IMR-90 (cell line): ENCODE measurements at regions not wholly inside any gene's neighbourhood (a gene's known extent, or its start where the extent isn't known, plus 50 kb on each side); places are given as distances from the start of the nearest gene placed in this dataset.

ENCODE experiments used
- ATAC-seq: fragments of 200-7000 bp; cut with Tn5 transposase; 2 replicates; pipeline ENCODE4 v1.9.1; 2020; ENCODE audit warnings: low read depth, mild to moderate bottlenecking, moderate library complexity
- BruUV-seq: library from RNA; stranded (reverse); fragments of 400-500 nt; replicated peaks from 2 replicates; lab custom pipeline; 2021; lab: Mats Ljungman, UMichigan
- CTCF ChIA-PET: fragments of 300-600 bp; formaldehyde crosslinking; extraction: SDS; loops from one replicate; lab custom pipeline; 2021; ENCODE audit warnings: antibody characterized with exemption; lab: Yijun Ruan, JAX
- POLR2A ChIA-PET: fragments of 300-600 bp; sonication (Branson Sonifier 250); formaldehyde crosslinking; loops from one replicate; lab custom pipeline; 2022; ENCODE audit warnings: antibody characterized with exemption; ENCODE audit not compliant: unreplicated experiment; lab: Charles Lee
- DNase-seq: peaks from one replicate; pipeline ENCODE4 v3.0.0; 2013
- H2AFZ ChIP-seq: replicated peaks from 2 replicates; pipeline ENCODE3; 2013; ENCODE audit warnings: low read length, mild to moderate bottlenecking; ENCODE audit not compliant: poor library complexity
- H2AK5ac ChIP-seq: 2 replicates; pipeline ENCODE4 v1.6.1; 2013; ENCODE audit warnings: low read depth, low read length, inconsistent platforms
- H2AK9ac ChIP-seq: replicated peaks from 2 replicates; pipeline ENCODE3; 2013; ENCODE audit warnings: mild to moderate bottlenecking, low read depth, low read length, moderate library complexity; ENCODE audit not compliant: poor library complexity
- H2BK120ac ChIP-seq: 2 replicates; pipeline ENCODE4 v1.6.1; 2013; ENCODE audit warnings: low read depth, low read length, inconsistent platforms
- H2BK15ac ChIP-seq: 3 replicates; pipeline ENCODE4 v1.6.1; 2013; ENCODE audit warnings: low read depth, low read length, inconsistent platforms
- H2BK20ac ChIP-seq: 2 replicates; pipeline ENCODE4 v1.6.1; 2013; ENCODE audit warnings: low read depth, mild to moderate bottlenecking, inconsistent platforms, low read length, moderate library complexity
- H2BK5ac ChIP-seq: 2 replicates; pipeline ENCODE4 v1.6.1; 2013; ENCODE audit warnings: mild to moderate bottlenecking, low read depth, low read length, inconsistent platforms; ENCODE audit not compliant: poor library complexity, severe bottlenecking
- H3K14ac ChIP-seq: replicated peaks from 2 replicates; pipeline ENCODE4 v1.6.1; 2013; ENCODE audit warnings: low read depth, low read length, inconsistent platforms
- H3K18ac ChIP-seq: 2 replicates; pipeline ENCODE4 v1.6.1; 2013; ENCODE audit warnings: low read depth, low read length, control low read depth
- H3K23ac ChIP-seq: 2 replicates; pipeline ENCODE4 v1.6.1; 2013; ENCODE audit warnings: low read depth, low read length, inconsistent platforms
- H3K27ac ChIP-seq: 2 replicates; pipeline ENCODE4 v1.5.1; 2013; ENCODE audit warnings: mild to moderate bottlenecking, control low read depth, low read length; ENCODE audit not compliant: insufficient read depth
- H3K27me3 ChIP-seq: 2 replicates; pipeline ENCODE4 v1.6.1; 2013; ENCODE audit warnings: low read length; ENCODE audit not compliant: control insufficient read depth, insufficient read depth
- H3K36me3 ChIP-seq: 2 replicates; pipeline ENCODE4 v1.6.1; 2013; ENCODE audit warnings: low read length, mixed read lengths; ENCODE audit not compliant: control insufficient read depth, insufficient read depth
- H3K4ac ChIP-seq: 2 replicates; pipeline ENCODE4 v1.6.1; 2013; ENCODE audit warnings: low read depth, low read length, inconsistent platforms
- H3K4me1 ChIP-seq: 2 replicates; pipeline ENCODE4 v1.6.1; 2013; ENCODE audit warnings: low read length, mixed read lengths; ENCODE audit not compliant: control insufficient read depth, insufficient read depth
- H3K4me2 ChIP-seq: 2 replicates; pipeline ENCODE4 v1.6.1; 2013; ENCODE audit warnings: low read depth, mild to moderate bottlenecking, control low read depth, low read length, moderate library complexity
- H3K4me3 ChIP-seq: 2 replicates; pipeline ENCODE4 v1.5.1; 2013; ENCODE audit warnings: low read depth, mild to moderate bottlenecking, control low read depth, low read length, moderate library complexity; ENCODE audit not compliant: insufficient read depth
- H3K56ac ChIP-seq: 2 replicates; pipeline ENCODE4 v1.6.1; 2013; ENCODE audit warnings: low read length, inconsistent platforms; ENCODE audit not compliant: insufficient read depth; ENCODE audit errors: extremely low read depth
- H3K79me1 ChIP-seq, 2 experiments: 2 replicates each; pipeline ENCODE4 v1.6.1; 2013; ENCODE audit warnings: low read length in 2 of 2, inconsistent platforms in 1 of 2, low read depth in 1 of 2
- H3K9ac ChIP-seq: 2 replicates; pipeline ENCODE4 v1.6.1; 2013; ENCODE audit warnings: low read depth, low read length, control low read depth
- H3K9me1 ChIP-seq: 2 replicates; pipeline ENCODE4 v1.6.1; 2013; ENCODE audit warnings: low read length, inconsistent platforms; ENCODE audit not compliant: insufficient read depth
- H3K9me3 ChIP-seq: 2 replicates; pipeline ENCODE4 v1.6.1; 2013; ENCODE audit warnings: low read length; ENCODE audit not compliant: control insufficient read depth, insufficient read depth
- H4K20me1 ChIP-seq: 2 replicates; pipeline ENCODE4 v1.6.1; 2013; ENCODE audit warnings: low read length, inconsistent platforms; ENCODE audit not compliant: insufficient read depth
- H4K5ac ChIP-seq: 2 replicates; pipeline ENCODE4 v1.6.1; 2013; ENCODE audit warnings: mild to moderate bottlenecking, low read depth, low read length, control low read depth
- H4K8ac ChIP-seq, 2 experiments: 2 replicates each; pipeline ENCODE4 v1.6.1; 2013; ENCODE audit warnings: low read depth in 2 of 2, low read length in 2 of 2, control low read depth in 1 of 2, inconsistent platforms in 1 of 2
- H4K91ac ChIP-seq: 2 replicates; pipeline ENCODE4 v1.6.1; 2013; ENCODE audit warnings: low read depth, low read length, inconsistent platforms; ENCODE audit not compliant: insufficient read depth
- CEBPB ChIP-seq: IDR thresholded peaks from 2 replicates; pipeline ENCODE4 v1.6.1; 2012; ENCODE audit warnings: low read depth, low read length, improper control_type of control experiment
- CHD1 ChIP-seq: IDR thresholded peaks from 2 replicates; pipeline ENCODE4 v1.6.1; 2012; ENCODE audit warnings: low read depth, low read length, improper control_type of control experiment
- ELK1 ChIP-seq: fragments of 150-350 bp; IDR thresholded peaks from 2 replicates; pipeline ENCODE4 v1.6.1; 2016; ENCODE audit warnings: low read depth, mild to moderate bottlenecking, low read length, moderate library complexity, borderline replicate concordance
- FOS ChIP-seq: fragments of 150-350 bp; IDR thresholded peaks from 2 replicates; pipeline ENCODE4 v1.6.1; 2016; ENCODE audit warnings: low read depth, low read length
- MAFK ChIP-seq: IDR thresholded peaks from 2 replicates; pipeline ENCODE4 v1.6.1; 2012; ENCODE audit warnings: low read depth, low read length, improper control_type of control experiment
- MAZ ChIP-seq: IDR thresholded peaks from 2 replicates; pipeline ENCODE4 v1.6.1; 2012; ENCODE audit warnings: low read depth, mild to moderate bottlenecking, low read length, improper control_type of control experiment, moderate library complexity, borderline replicate concordance
- NFE2L2 ChIP-seq: fragments of 150-350 bp; IDR thresholded peaks from 2 replicates; pipeline ENCODE4 v1.6.1; 2016; ENCODE audit warnings: low read depth, mild to moderate bottlenecking, low read length
- POLR2A ChIP-seq: IDR thresholded peaks from 2 replicates; pipeline ENCODE4 v1.6.1; 2012; ENCODE audit warnings: mild to moderate bottlenecking, low read depth, low read length
- RAD21 ChIP-seq: IDR thresholded peaks from 2 replicates; pipeline ENCODE4 v1.6.1; 2012; ENCODE audit warnings: low read length, improper control_type of control experiment
- RCOR1 ChIP-seq: IDR thresholded peaks from 2 replicates; pipeline ENCODE4 v1.6.1; 2012; ENCODE audit warnings: mild to moderate bottlenecking, low read length, improper control_type of control experiment; ENCODE audit not compliant: insufficient replicate concordance
- RFX5 ChIP-seq: IDR thresholded peaks from 2 replicates; pipeline ENCODE4 v1.8.0; 2012; ENCODE audit warnings: low read depth, mild to moderate bottlenecking, low read length, moderate library complexity
- WGBS, 2 experiments: methylation state at CpG; one replicate each; pipeline versions ENCODE4 v1.1.5 to v1.1.7; 2013; ENCODE audit warnings: missing lambda C conversion rate in 2 of 2; ENCODE audit not compliant: insufficient read length in 1 of 2; ENCODE audit errors: extremely low coverage in 2 of 2; 5-methylcytosine and 5-hydroxymethylcytosine counted together
- dilution Hi-C: fragments of 300-500 bp; cut with HindIII; formaldehyde crosslinking; loops from one replicate; pipeline ENCODE4 v1.14.3; 2018; ENCODE audit warnings: low sequenced_read_pairs; ENCODE audit not compliant: unreplicated experiment
- in situ Hi-C: fragments of 300-500 bp; cut with MboI; formaldehyde crosslinking; loops from 3 replicates; pipeline ENCODE4 v1.14.3; 2019; ENCODE audit warnings: low sequenced_read_pairs, inconsistent platforms, mixed read lengths
- intact Hi-C: fragments of 100-400 bp; cut with micrococcal nuclease; formaldehyde crosslinking; loops from 2 replicates; pipeline ENCODE4 v1.10.0; 2022
- TF ChIP-seq, protein P1 (sequence below): fragments of 150-350 bp; IDR thresholded peaks from 2 replicates; pipeline ENCODE4 v1.6.1; 2017; ENCODE audit warnings: mild to moderate bottlenecking, antibody characterized with exemption, low read length, low read depth
- TF ChIP-seq, protein P2 (sequence below): conservative IDR thresholded peaks from 2 replicates; pipeline ENCODE4 v1.5.1; 2012; ENCODE audit warnings: mild to moderate bottlenecking, low read depth, low read length, improper control_type of control experiment

DNA sequence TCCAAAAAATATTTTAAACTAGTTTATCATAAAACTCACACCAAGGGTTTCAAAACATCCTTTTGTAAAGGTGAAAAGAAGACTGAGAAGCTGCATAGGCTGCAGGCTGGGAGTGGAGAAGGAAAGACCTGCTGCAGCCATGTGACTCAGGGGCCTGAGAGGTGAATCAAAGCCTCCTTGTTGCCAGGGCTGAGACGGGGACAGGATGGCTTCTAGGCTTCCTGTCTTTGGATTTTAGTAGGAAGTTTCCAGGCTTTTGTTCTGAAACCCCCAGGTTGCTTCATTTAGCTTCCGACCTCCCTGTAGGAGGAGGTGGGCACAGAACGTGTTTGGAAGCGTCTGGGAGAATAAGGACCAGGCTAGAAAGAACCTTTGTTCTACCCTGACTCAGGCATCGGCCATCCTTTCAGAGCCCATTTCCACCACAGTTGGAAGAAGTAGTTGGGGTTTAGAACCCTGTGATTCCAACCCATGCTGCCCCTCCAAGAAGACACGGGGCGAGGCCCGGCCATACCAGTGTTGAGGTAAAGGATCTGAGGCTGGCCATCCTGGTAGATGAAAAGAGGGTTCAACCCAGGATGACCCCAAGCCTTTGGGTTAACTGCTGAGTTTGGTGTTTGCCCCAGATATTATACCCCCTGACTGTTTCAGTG is 122.4 kb downstream of the SLC25A47 start:
- Histone ChIP-seq H2AK9ac (no peak overlapping the region), H3K56ac (no peak overlapping the region), H3K4me2 (no peak overlapping the region), H3K36me3 (no peaks in the 10 kb centered on the region), H3K27ac (no peak overlapping the region), H3K9ac (no peak overlapping the region), H3K79me1 (peaks cover 7 to 27% of the 10 kb centered on the region in 2 experiments; a peak in 3 of 4 replicates), H2BK15ac (no peak overlapping the region), H2AK5ac (no peak overlapping the region), H2BK5ac (no peak overlapping the region), H3K4me1 (peaks cover 14% of the 10 kb centered on the region), H4K91ac (no peak overlapping the region), H3K27me3 (no peaks in the 10 kb centered on the region), H3K4me3 (no peak overlapping the region), H3K23ac (no peak overlapping the region), H3K18ac (no peak overlapping the region), H2BK120ac (no peak overlapping the region), H4K5ac (no peak overlapping the region), H3K14ac (no peak overlapping the region), H3K4ac (no peak overlapping the region), H2AFZ (no peak overlapping the region), H4K8ac (no peak overlapping the region), H2BK20ac (no peak overlapping the region), H3K9me1 (peaks cover 13% of the 10 kb centered on the region), H3K9me3 (no peaks in the 10 kb centered on the region), H4K20me1 (peaks cover 12% of the 10 kb centered on the region; the same call in 1 of the 2 replicates)
- intact Hi-C loops: no loop called here
- ChIA-PET POLR2A (no interaction called here), CTCF (no interaction called here)
- dilution Hi-C loops: no loop called here
- no TSS peak for BruUV-seq
- no peak for DNase-seq
- ATAC-seq: no peak
- 80% methylated on average over 1 of the region's 8 CpGs; no CpG with 5 or more reads in 1 of the 2 experiments for WGBS, 2 experiments
- in situ Hi-C loops: no loop called here
- TF ChIP-seq ELK1: no peak
- no peak for TF ChIP-seq CEBPB
- TF ChIP-seq, protein P1, sequence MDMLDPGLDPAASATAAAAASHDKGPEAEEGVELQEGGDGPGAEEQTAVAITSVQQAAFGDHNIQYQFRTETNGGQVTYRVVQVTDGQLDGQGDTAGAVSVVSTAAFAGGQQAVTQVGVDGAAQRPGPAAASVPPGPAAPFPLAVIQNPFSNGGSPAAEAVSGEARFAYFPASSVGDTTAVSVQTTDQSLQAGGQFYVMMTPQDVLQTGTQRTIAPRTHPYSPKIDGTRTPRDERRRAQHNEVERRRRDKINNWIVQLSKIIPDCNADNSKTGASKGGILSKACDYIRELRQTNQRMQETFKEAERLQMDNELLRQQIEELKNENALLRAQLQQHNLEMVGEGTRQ: no peak
- no peak for TF ChIP-seq RAD21
- no peak for TF ChIP-seq FOS
- no peak for TF ChIP-seq POLR2A
- no peak for TF ChIP-seq NFE2L2
- no peak for TF ChIP-seq RFX5
- TF ChIP-seq, protein P2, sequence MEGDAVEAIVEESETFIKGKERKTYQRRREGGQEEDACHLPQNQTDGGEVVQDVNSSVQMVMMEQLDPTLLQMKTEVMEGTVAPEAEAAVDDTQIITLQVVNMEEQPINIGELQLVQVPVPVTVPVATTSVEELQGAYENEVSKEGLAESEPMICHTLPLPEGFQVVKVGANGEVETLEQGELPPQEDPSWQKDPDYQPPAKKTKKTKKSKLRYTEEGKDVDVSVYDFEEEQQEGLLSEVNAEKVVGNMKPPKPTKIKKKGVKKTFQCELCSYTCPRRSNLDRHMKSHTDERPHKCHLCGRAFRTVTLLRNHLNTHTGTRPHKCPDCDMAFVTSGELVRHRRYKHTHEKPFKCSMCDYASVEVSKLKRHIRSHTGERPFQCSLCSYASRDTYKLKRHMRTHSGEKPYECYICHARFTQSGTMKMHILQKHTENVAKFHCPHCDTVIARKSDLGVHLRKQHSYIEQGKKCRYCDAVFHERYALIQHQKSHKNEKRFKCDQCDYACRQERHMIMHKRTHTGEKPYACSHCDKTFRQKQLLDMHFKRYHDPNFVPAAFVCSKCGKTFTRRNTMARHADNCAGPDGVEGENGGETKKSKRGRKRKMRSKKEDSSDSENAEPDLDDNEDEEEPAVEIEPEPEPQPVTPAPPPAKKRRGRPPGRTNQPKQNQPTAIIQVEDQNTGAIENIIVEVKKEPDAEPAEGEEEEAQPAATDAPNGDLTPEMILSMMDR: no peak
- TF ChIP-seq CHD1: no peak
- TF ChIP-seq MAZ: no peak
- TF ChIP-seq RCOR1: no peak
- TF ChIP-seq MAFK: no peak
